Adrenal gland (tissue), 9 donors: ENCODE measurements at regions not wholly inside any gene's neighbourhood (a gene's known extent, or its start where the extent isn't known, plus 50 kb on each side); places are given as distances from the start of the nearest gene placed in this dataset.

Experiments used
- DNase-seq, 7 donors: peaks; one replicate each; pipeline ENCODE4 v3.0.0-alpha.2; 2019 to 2020
- H3K27ac ChIP-seq, 5 donors: fragments of 200-600 bp; sonication (generic) in 4 of 5; 1 replicate in 3 of 5; 2 replicates in 2 of 5; pipeline versions ENCODE4 v1.5.1 to v1.8.0; 2016 to 2020; ENCODE audit warnings: mild to moderate bottlenecking in 1 of 5
- H3K27me3 ChIP-seq: fragments of 200-600 bp; 2 replicates; pipeline ENCODE4 v1.8.0; 2021
- H3K36me3 ChIP-seq, 2 donors: fragments of 200-600 bp; replicated peaks in 1 of 2; 1 replicate in 1 of 2; 2 replicates in 1 of 2; pipeline versions ENCODE4 v1.5.1 to v1.8.0; 2018 to 2022
- H3K4me1 ChIP-seq, 2 donors: fragments of 200-600 bp; replicated peaks in 1 of 2; 1 replicate in 1 of 2; 2 replicates in 1 of 2; pipeline versions ENCODE4 v1.5.1 to v1.8.0; 2018 to 2021
- H3K4me3 ChIP-seq, 4 donors: fragments of 200-600 bp; sonication (generic) in 3 of 4; one replicate each; pipeline ENCODE4 v1.5.1; 2016 to 2018
- H3K9me3 ChIP-seq, 3 donors: fragments of 200-600 bp; sonication (generic) in 1 of 3; replicated peaks in 1 of 3; 1 replicate in 2 of 3; 2 replicates in 1 of 3; pipeline versions ENCODE4 v1.5.1 to v1.8.0; 2016 to 2021
- CTCF ChIP-seq, 6 experiments: fragments of 450-650 bp in 4 of 6; fragments of 200-600 bp in 2 of 6; sonication (generic) in 1 of 6; IDR thresholded peaks; 1 replicate in 5 of 6; 2 replicates in 1 of 6; pipeline versions ENCODE4 v1.5.1 to v1.8.0; 2016 to 2021; ENCODE audit warnings: antibody characterized with exemption in 6 of 6, mild to moderate bottlenecking in 2 of 6, moderate library complexity in 1 of 6
- POLR2A ChIP-seq, 2 donors: fragments of 450-650 bp; IDR thresholded peaks; one replicate each; pipeline ENCODE4 v1.6.1; 2017; ENCODE audit warnings: antibody characterized with exemption in 2 of 2, mild to moderate bottlenecking in 2 of 2, moderate library complexity in 1 of 2
- WGBS, 4 donors: extraction: QIAGEN DNeasy Blood & Tissue Kit in 2 of 4; methylation state at CpG; one replicate each; pipeline versions ENCODE4 v1.1.5 to v1.1.7; 2013 to 2017; 5-methylcytosine and 5-hydroxymethylcytosine counted together
- intact Hi-C, 2 donors: fragments of 100-400 bp; cut with DNase I; formaldehyde crosslinking; loops; one replicate each; pipeline versions ENCODE4 v1.14.1 to v1.15.0; 2022 to 2023
- donor health status: healthy with polysubstance abuse.
- donor health status: Bipolar disorder and iron deficiency.
- donor health status: DM: yes; HTN: yes; CAD: no.
- donor health status: DM: no; HTN: no; CAD: no.
- donor health status: DM: no; HTN: no; CAD: no.

GRCh38 chr2:109710505-109711229 is 83.4 kb upstream of the RGPD5 start:
- H3K36me3 ChIP-seq: no peaks in the 10 kb centered on the region
- no peak overlapping the region for H3K27ac ChIP-seq
- DNase-seq: no peak
- no peaks in the 10 kb centered on the region for H3K4me1 ChIP-seq
- WGBS, 4 donors: 60 to 72% (median 67%) methylated on average over 5 to 7 of the region's 7 CpGs
- TF ChIP-seq CTCF (IDR thresholded peaks at IDR 0.05): no peak
- TF ChIP-seq POLR2A (IDR thresholded peaks at IDR 0.05): no peak
- intact Hi-C loops: loop anchor here (10.0 kb wide), 2 partner anchors 96 to 166 kb away; partner anchors contain the start of genes SEPTIN10 (in 1 of the 2) and SOWAHC (in 1 of the 2)
- no peaks in the 10 kb centered on the region for H3K9me3 ChIP-seq
- no peaks in the 10 kb centered on the region for H3K27me3 ChIP-seq
- H3K4me3 ChIP-seq: no peak overlapping the region

GRCh38 chr2:109711230-109712122 is 82.6 kb upstream of the RGPD5 start:
- H3K4me3 ChIP-seq: no peak overlapping the region
- no peaks in the 10 kb centered on the region for H3K4me1 ChIP-seq
- WGBS, 4 donors: 67 to 72% (median 68%) methylated on average over 11 of the region's 11 CpGs
- H3K36me3 ChIP-seq: no peaks in the 10 kb centered on the region
- peak in 1 of 7 donors; percentile 29 for DNase-seq
- intact Hi-C loops: loop anchor here (10.0 kb wide), 2 partner anchors 97 to 167 kb away; partner anchors contain the start of genes SEPTIN10 (in 1 of the 2) and SOWAHC (in 1 of the 2)
- TF ChIP-seq POLR2A (IDR thresholded peaks at IDR 0.05) (no peak), CTCF (IDR thresholded peaks at IDR 0.05) (no peak)
- no peak overlapping the region for H3K27ac ChIP-seq
- H3K9me3 ChIP-seq: no peaks in the 10 kb centered on the region
- no peaks in the 10 kb centered on the region for H3K27me3 ChIP-seq

- H3K9me3 ChIP-seq: no peaks in the 10 kb centered on the region
- no peaks in the 10 kb centered on the region for H3K36me3 ChIP-seq
- H3K27me3 ChIP-seq: no peaks in the 10 kb centered on the region
- no peak overlapping the region for H3K27ac ChIP-seq
- no peaks in the 10 kb centered on the region for H3K4me1 ChIP-seq
- DNase-seq: no peak
- intact Hi-C loops: loop anchor here (10.0 kb wide), 2 partner anchors 97 to 167 kb away; partner anchors contain the start of genes SEPTIN10 (in 1 of the 2) and SOWAHC (in 1 of the 2)
- WGBS, 4 donors: 81 to 87% (median 85%) methylated on average over 1 to 2 of the region's 2 CpGs
- TF ChIP-seq POLR2A (IDR thresholded peaks at IDR 0.05): no peak
- no peak for TF ChIP-seq CTCF (IDR thresholded peaks at IDR 0.05)
- H3K4me3 ChIP-seq: no peak overlapping the region
These were observed 82.0 kb upstream of the RGPD5 start for GRCh38 chr2:109712123-109712449.

- intact Hi-C loops: loop anchor here (10.0 kb wide), 2 partner anchors 98 to 168 kb away; partner anchors contain the start of genes SEPTIN10 (in 1 of the 2) and SOWAHC (in 1 of the 2)
- H3K36me3 ChIP-seq: no peaks in the 10 kb centered on the region
- DNase-seq: no peak
- TF ChIP-seq POLR2A (IDR thresholded peaks at IDR 0.05): no peak
- TF ChIP-seq CTCF (IDR thresholded peaks at IDR 0.05): no peak
- WGBS, 4 donors: 92 to 99% (median 94%) methylated on average over 5 of the region's 5 CpGs
- no peak overlapping the region for H3K4me3 ChIP-seq
- no peaks in the 10 kb centered on the region for H3K27me3 ChIP-seq
- H3K9me3 ChIP-seq: no peaks in the 10 kb centered on the region
- no peaks in the 10 kb centered on the region for H3K4me1 ChIP-seq
- H3K27ac ChIP-seq: no peak overlapping the region
These were observed 81.4 kb upstream of the RGPD5 start for GRCh38 chr2:109712746-109713145.
